Loucy (cell line): ENCODE measurements at regions not wholly inside any gene's neighbourhood (a gene's known extent, or its start where the extent isn't known, plus 50 kb on each side); places are given as distances from the start of the nearest gene placed in this dataset.

Experiments used
- EZH2phosphoT487 ChIP-seq: fragments of 200-600 bp; IDR thresholded peaks from 2 replicates; pipeline ENCODE4 v1.6.1; 2018; ENCODE audit warnings: antibody characterized with exemption, mild to moderate bottlenecking, moderate library complexity, borderline replicate concordance
- TF ChIP-seq, protein P1 (sequence below): fragments of 200-600 bp; sonication (generic); conservative IDR thresholded peaks from 2 replicates; pipeline ENCODE4 v1.5.1; 2014; ENCODE audit warnings: mild to moderate bottlenecking, antibody characterized with exemption, low read length

DNA sequence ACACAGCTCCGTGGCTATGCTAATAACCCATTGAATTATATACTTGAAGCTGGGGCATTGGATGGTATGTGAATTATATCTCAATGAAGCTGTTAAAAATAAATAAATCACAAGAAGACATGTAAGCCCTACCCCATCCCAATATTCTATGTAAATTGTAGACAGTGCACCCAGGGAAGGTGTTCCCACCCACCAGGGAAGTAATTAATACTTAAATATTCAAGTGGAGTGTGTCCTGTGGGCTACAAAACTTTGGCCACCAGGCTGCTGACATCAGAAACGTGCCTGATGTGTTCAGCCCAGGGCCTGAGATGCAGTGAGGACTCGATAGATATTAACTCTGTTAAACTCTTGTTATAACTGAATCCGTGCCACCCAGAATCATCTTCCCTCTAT is 240.4 kb upstream of the RREB1 start:
- TF ChIP-seq, protein P1, sequence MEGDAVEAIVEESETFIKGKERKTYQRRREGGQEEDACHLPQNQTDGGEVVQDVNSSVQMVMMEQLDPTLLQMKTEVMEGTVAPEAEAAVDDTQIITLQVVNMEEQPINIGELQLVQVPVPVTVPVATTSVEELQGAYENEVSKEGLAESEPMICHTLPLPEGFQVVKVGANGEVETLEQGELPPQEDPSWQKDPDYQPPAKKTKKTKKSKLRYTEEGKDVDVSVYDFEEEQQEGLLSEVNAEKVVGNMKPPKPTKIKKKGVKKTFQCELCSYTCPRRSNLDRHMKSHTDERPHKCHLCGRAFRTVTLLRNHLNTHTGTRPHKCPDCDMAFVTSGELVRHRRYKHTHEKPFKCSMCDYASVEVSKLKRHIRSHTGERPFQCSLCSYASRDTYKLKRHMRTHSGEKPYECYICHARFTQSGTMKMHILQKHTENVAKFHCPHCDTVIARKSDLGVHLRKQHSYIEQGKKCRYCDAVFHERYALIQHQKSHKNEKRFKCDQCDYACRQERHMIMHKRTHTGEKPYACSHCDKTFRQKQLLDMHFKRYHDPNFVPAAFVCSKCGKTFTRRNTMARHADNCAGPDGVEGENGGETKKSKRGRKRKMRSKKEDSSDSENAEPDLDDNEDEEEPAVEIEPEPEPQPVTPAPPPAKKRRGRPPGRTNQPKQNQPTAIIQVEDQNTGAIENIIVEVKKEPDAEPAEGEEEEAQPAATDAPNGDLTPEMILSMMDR: no peak
- no peak for TF ChIP-seq EZH2phosphoT487
